Endothelial cell (in vitro differentiated cells): ENCODE measurements at regions not wholly inside any gene's neighbourhood (a gene's known extent, or its start where the extent isn't known, plus 50 kb on each side); places are given as distances from the start of the nearest gene placed in this dataset.

ENCODE experiments used
- DNase-seq: peaks from one replicate; pipeline ENCODE4 v3.0.0; 2021; ENCODE audit warnings: low spot score
- H3K27ac Mint-ChIP-seq: one replicate; pipeline ENCODE4 v1.8.0; 2021; ENCODE audit warnings: mixed read lengths, inconsistent platforms; ENCODE audit not compliant: unreplicated experiment
- H3K27me3 Mint-ChIP-seq: one replicate; pipeline ENCODE4 v1.8.0; 2021; ENCODE audit warnings: mild to moderate bottlenecking, moderate library complexity, mixed read lengths, inconsistent platforms; ENCODE audit not compliant: unreplicated experiment
- H3K36me3 Mint-ChIP-seq: one replicate; pipeline ENCODE4 v1.8.0; 2021; ENCODE audit warnings: mild to moderate bottlenecking, low read depth, mixed read lengths, inconsistent platforms; ENCODE audit not compliant: unreplicated experiment
- H3K4me1 Mint-ChIP-seq: one replicate; pipeline ENCODE4 v1.8.0; 2021; ENCODE audit warnings: mild to moderate bottlenecking, mixed read lengths, inconsistent platforms; ENCODE audit not compliant: unreplicated experiment
- H3K4me3 Mint-ChIP-seq: one replicate; pipeline ENCODE4 v1.8.0; 2021; ENCODE audit warnings: mild to moderate bottlenecking, mixed read lengths, inconsistent platforms; ENCODE audit not compliant: unreplicated experiment
- H3K9me3 Mint-ChIP-seq: one replicate; pipeline ENCODE4 v1.8.0; 2021; ENCODE audit warnings: mixed read lengths, inconsistent platforms; ENCODE audit not compliant: unreplicated experiment
- TF ChIP-seq, protein P1 (sequence below): fragments of 200-600 bp; sonication (generic); IDR thresholded peaks from one replicate; pipeline ENCODE4 v1.5.0; 2021; ENCODE audit warnings: antibody characterized with exemption; ENCODE audit not compliant: unreplicated experiment

DNA sequence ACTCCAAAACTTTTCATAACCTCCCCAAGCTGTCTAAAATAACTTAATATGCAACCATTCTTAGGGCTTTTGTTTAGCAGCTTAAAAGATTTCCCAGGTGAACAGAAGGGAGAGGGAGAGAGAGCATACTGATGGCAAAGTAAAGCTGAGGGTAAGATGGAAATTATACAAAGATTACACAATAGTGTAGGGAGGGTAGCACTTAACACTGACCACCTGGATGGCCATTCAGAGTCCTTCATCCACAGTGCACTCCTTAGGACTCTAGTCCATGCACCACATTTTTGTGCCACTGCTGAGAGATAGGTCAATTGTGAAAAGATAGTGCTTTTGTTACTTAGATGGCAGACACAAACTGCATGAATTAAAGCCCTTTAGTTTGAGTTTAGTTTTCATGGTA is 574.6 kb downstream of the LMO4 start:
- Mint-ChIP-seq H3K36me3 (no peaks in the 10 kb centered on the region), H3K4me3 (no peak overlapping the region), H3K4me1 (peaks cover 7% of the 10 kb centered on the region), H3K9me3 (no peaks in the 10 kb centered on the region), H3K27me3 (peaks cover 1% of the 10 kb centered on the region), H3K27ac (no peak overlapping the region)
- DNase-seq = no peak
- TF ChIP-seq, protein P1, sequence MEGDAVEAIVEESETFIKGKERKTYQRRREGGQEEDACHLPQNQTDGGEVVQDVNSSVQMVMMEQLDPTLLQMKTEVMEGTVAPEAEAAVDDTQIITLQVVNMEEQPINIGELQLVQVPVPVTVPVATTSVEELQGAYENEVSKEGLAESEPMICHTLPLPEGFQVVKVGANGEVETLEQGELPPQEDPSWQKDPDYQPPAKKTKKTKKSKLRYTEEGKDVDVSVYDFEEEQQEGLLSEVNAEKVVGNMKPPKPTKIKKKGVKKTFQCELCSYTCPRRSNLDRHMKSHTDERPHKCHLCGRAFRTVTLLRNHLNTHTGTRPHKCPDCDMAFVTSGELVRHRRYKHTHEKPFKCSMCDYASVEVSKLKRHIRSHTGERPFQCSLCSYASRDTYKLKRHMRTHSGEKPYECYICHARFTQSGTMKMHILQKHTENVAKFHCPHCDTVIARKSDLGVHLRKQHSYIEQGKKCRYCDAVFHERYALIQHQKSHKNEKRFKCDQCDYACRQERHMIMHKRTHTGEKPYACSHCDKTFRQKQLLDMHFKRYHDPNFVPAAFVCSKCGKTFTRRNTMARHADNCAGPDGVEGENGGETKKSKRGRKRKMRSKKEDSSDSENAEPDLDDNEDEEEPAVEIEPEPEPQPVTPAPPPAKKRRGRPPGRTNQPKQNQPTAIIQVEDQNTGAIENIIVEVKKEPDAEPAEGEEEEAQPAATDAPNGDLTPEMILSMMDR = no peak

DNA sequence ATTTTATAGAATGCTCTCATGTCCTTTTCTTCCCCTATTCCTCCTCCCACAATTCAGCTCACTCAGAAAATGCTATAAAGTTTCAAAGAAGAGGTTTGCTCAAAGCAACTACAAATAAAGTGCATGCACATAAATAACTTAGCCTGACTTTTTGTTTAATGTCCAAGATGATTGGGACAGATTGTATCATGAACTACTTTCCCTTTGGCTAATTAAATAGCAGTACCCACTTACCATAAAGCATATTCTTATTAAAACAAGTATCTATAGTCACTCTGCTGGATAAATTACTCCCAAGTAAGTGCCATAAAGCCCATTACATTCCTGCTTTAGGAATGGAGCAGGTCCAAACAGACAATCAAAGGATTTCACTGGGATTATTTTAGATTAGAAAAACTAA is 576.0 kb downstream of the LMO4 start:
- no peak for DNase-seq
- Mint-ChIP-seq H3K4me3 (no peak overlapping the region), H3K27me3 (peaks cover 1% of the 10 kb centered on the region), H3K9me3 (no peaks in the 10 kb centered on the region), H3K36me3 (no peaks in the 10 kb centered on the region), H3K4me1 (peaks cover 7% of the 10 kb centered on the region), H3K27ac (no peak overlapping the region)
- TF ChIP-seq, protein P1 = no peak

DNA sequence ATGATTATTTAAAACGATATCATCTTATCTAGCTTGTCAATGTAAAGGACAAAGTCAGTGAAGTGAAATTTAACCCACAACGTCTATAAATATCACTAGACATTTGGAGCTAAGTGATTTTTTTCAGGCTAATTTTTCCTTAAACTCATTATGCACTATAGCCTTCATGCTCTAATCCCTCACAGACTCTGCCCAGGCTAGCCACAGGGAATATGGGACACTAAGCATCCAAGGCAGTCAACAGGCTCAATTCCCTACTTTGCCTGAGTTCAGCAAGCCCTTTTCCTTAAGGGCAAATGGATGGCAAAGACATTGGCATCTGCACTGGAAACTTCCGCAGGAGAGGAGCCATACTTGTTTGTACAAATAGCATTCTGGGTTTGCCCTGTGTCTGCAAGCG is 577.0 kb downstream of the LMO4 start:
- no peaks in the 10 kb centered on the region for H3K27me3 Mint-ChIP-seq
- H3K4me3 Mint-ChIP-seq = no peak overlapping the region
- TF ChIP-seq, protein P1 = no peak
- H3K4me1 Mint-ChIP-seq = peaks cover 7% of the 10 kb centered on the region
- H3K9me3 Mint-ChIP-seq = no peaks in the 10 kb centered on the region
- H3K27ac Mint-ChIP-seq = no peak overlapping the region
- no peak for DNase-seq
- no peaks in the 10 kb centered on the region for H3K36me3 Mint-ChIP-seq

DNA sequence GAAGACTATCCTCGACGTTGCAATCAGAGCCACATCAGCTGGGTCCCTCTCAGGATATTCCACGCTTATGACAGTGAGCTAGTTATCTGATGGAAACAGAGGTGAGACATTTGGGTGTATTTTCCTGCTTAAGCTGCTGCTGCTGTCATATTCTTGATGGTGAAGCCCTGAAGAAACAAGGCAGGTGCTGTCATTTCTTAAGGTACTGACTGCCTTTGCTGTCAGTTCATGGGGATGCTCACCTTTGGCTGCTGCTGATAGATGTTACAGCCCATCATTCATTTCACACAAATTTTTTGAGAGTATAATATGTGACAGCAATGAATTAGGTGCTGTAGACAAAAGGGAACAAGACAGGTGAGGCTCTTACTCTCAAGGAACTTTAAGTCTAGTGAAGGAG is 577.4 kb downstream of the LMO4 start:
- Mint-ChIP-seq H3K27me3 (no peaks in the 10 kb centered on the region), H3K9me3 (no peaks in the 10 kb centered on the region), H3K4me3 (no peak overlapping the region), H3K36me3 (no peaks in the 10 kb centered on the region), H3K27ac (no peak overlapping the region), H3K4me1 (peaks cover 7% of the 10 kb centered on the region)
- no peak for DNase-seq
- TF ChIP-seq, protein P1 = no peak

DNA sequence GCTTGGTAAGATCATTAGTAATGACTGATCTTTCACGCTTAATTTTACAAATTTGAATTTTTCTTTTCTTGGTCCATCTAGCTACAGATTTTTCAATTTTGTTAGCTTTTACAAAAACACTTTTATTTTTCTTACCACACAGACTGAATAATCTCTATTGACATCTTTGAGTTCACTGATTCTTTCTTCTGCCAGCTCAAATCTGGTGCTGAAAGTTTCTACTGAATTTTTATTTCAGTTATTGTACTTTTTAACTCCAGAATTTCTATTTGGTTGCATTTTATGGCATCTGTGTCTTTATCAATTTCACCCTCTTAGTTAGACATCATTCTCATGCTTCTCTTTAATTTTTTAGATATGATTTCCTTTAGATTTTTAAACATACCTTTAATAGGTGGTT is 584.7 kb downstream of the LMO4 start:
- DNase-seq = no peak
- TF ChIP-seq, protein P1 = no peak
- Mint-ChIP-seq H3K4me3 (no peak overlapping the region), H3K9me3 (no peaks in the 10 kb centered on the region), H3K27me3 (no peaks in the 10 kb centered on the region), H3K4me1 (no peaks in the 10 kb centered on the region), H3K27ac (no peak overlapping the region), H3K36me3 (no peaks in the 10 kb centered on the region)
